ENCODE measurements at regions not wholly inside any gene's neighbourhood (a gene's known extent, or its start where the extent isn't known, plus 50 kb on each side); places are given as distances from the start of the nearest gene placed in this dataset.

- Histone ChIP-seq H3K4ac (ENCODE audit: low read depth, low read length) (no peak overlapping the region), H4K91ac (ENCODE audit: insufficient read length, low read depth, low read length) (no peak overlapping the region), H2AK5ac (ENCODE audit: insufficient read length, low read length) (no peak overlapping the region), H3K23me2 (ENCODE audit: insufficient read length, low read depth, low read length, poor library complexity, severe bottlenecking) (no peaks in the 10 kb centered on the region), H3K4me2 (ENCODE audit: insufficient read depth, insufficient read length, low read length) (no peak overlapping the region), H3T11ph (ENCODE audit: low read length) (no peak overlapping the region), H3K27me3 (ENCODE audit: insufficient read depth, low read length) (no peaks in the 10 kb centered on the region), H3K9me3 (ENCODE audit: control insufficient read depth, low read depth, low read length) (no peaks in the 10 kb centered on the region), H4K8ac (replicated peaks; ENCODE audit: insufficient read length, low read depth, low read length) (no peak overlapping the region), H3K23ac (ENCODE audit: insufficient read length, low read depth, low read length) (no peak overlapping the region), H3K9ac (ENCODE audit: extremely low read depth, insufficient read length, low read length) (no peak overlapping the region), H4K20me1 (ENCODE audit: control insufficient read depth, insufficient read depth, insufficient read length) (no peaks in the 10 kb centered on the region), H3K18ac (ENCODE audit: insufficient read length, low read depth, low read length) (no peak overlapping the region), H3K14ac (ENCODE audit: insufficient read depth, low read length) (no peak overlapping the region), H2BK15ac (ENCODE audit: low read depth, low read length) (no peak overlapping the region), H3K79me2 (ENCODE audit: insufficient read depth, low read length) (no peaks in the 10 kb centered on the region), H2BK12ac (ENCODE audit: insufficient read length, low read depth, low read length) (no peak overlapping the region), H2BK120ac (ENCODE audit: low read depth, low read length, poor library complexity, severe bottlenecking) (no peak overlapping the region), H3K27ac (ENCODE audit: insufficient read length, low read depth, low read length) (no peak overlapping the region), H4K5ac (ENCODE audit: insufficient read length, low read depth, low read length) (no peak overlapping the region), H2AFZ (ENCODE audit: low read length) (no peak overlapping the region), H2BK5ac (ENCODE audit: insufficient read length, low read length) (no peak overlapping the region), H2BK20ac (ENCODE audit: low read depth, low read length, poor library complexity, severe bottlenecking) (no peak overlapping the region), H3K79me1 (ENCODE audit: insufficient read depth, low read depth, low read length, poor library complexity, severe bottlenecking) (no peaks in the 10 kb centered on the region), H3K56ac (ENCODE audit: insufficient read length, low read depth, low read length) (no peak overlapping the region), H3K4me1 (ENCODE audit: insufficient read depth, low read length) (no peaks in the 10 kb centered on the region)
- peaks cover 8 to 25% of the 10 kb centered on the region in 2 experiments; a peak in 3 of 4 replicates for H3K4me1 Mint-ChIP-seq
- H3K9me3 Mint-ChIP-seq, result peaks cover 0 to 8% of the 10 kb centered on the region in 2 experiments; a peak in 2 of 5 replicates
- H3K4me3 Mint-ChIP-seq, result no peak overlapping the region
- no CpG with 5 or more reads among the region's 4 CpGs for WGBS (ENCODE audit: extremely low coverage, insufficient read length, low lambda C conversion rate)
- no peak for DNase-seq
- no peak overlapping the region for H3K27ac Mint-ChIP-seq
- H3K27me3 Mint-ChIP-seq (ENCODE audit: low read depth), result no peaks in the 10 kb centered on the region
- peaks cover 0 to 7% (median 0%) of the 10 kb centered on the region in 3 experiments; a peak in 3 of 7 replicates for H3K36me3 Mint-ChIP-seq (ENCODE audit: insufficient read depth in 1 of 3, low read depth in 3 of 3)
- TF ChIP-seq CTCF (conservative IDR thresholded peaks at IDR 0.05), result no peak
Observed at GRCh38 chr2:150621526-150622213, 134.2 kb upstream of the RND3 start.

Data from H9 (cell line).